GM12873 (cell line): ENCODE measurements at regions not wholly inside any gene's neighbourhood (a gene's known extent, or its start where the extent isn't known, plus 50 kb on each side); places are given as distances from the start of the nearest gene placed in this dataset.

ENCODE experiments used
- TF ChIP-seq, protein P1 (sequence below): IDR thresholded peaks from 2 replicates; pipeline ENCODE4 v1.5.1; 2012; ENCODE audit warnings: low read depth, mild to moderate bottlenecking, moderate library complexity, low read length, control low read depth; ENCODE audit not compliant: insufficient read depth; ENCODE audit errors: missing control alignments

DNA sequence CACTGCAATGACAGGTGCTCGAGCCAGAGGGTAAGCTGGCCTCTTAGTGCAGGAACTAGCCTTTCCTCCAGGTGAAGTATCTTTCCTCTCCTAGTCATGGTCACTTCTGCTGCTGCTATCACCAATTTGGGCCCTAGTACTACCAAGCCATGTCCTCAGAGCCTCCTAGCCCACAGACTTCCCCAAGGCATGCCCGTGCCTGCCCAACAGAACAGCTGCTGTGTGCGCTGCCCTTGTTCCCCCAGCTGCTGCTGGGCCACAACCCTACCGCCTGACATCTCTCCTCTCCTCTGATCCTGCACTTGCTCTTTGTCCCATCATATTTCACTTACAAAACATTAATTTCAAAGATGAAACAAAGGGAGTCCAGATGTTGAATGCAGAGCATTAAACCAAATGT lies 168.5 kb upstream of the FREM2 start:
- TF ChIP-seq, protein P1, sequence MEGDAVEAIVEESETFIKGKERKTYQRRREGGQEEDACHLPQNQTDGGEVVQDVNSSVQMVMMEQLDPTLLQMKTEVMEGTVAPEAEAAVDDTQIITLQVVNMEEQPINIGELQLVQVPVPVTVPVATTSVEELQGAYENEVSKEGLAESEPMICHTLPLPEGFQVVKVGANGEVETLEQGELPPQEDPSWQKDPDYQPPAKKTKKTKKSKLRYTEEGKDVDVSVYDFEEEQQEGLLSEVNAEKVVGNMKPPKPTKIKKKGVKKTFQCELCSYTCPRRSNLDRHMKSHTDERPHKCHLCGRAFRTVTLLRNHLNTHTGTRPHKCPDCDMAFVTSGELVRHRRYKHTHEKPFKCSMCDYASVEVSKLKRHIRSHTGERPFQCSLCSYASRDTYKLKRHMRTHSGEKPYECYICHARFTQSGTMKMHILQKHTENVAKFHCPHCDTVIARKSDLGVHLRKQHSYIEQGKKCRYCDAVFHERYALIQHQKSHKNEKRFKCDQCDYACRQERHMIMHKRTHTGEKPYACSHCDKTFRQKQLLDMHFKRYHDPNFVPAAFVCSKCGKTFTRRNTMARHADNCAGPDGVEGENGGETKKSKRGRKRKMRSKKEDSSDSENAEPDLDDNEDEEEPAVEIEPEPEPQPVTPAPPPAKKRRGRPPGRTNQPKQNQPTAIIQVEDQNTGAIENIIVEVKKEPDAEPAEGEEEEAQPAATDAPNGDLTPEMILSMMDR: no peak

DNA sequence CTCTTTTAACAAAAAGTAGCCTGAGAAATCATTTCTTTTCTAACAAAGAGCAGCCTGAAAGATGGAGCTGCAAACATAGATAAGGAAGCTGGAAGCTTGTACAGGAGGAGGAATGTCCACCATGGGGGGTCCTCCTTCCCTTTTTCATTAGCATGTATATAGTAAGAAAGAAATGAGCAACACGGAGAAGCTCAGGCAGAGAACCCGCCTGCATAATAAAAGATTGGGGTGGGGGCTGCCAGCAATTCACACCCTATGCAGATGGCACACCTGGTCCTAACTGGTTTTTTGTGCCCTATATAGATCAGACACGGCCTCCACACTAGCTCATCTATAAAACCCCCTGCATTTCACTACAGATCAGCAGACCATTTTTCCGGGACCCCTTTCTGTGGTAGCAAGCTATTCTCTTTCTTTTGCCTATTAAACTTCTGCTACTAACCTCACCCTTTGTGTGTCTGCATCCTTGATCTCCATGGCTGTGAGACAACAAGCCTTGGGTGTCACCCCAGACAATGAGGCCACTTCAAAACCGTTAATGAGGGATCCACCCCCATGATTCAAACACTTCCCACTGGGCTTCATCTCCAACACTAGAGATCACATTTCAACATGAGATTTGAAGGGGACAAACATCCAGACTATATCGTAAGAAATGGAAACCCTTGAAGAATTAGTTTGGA lies 167.5 kb upstream of the FREM2 start:
- TF ChIP-seq, protein P1: no peak

DNA sequence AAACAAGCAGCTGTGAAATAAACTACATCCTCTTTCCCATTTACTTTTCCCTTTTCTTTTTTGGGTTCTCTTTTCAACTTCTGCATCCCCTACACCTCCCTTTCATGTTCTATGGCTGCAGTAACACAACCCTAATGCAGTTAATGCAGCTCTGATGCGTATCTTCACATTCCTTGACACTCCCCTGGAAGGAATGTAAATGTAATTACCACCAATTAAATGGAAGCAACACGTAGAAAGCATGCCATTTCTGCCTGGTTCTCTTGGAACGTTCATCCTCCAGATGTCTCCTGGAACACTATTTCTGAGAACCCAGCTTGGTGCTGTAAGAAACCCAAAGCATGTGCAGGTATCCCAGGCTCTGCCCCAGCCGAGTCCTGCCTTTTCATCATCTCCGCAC lies 166.8 kb upstream of the FREM2 start:
- TF ChIP-seq, protein P1: no peak

DNA sequence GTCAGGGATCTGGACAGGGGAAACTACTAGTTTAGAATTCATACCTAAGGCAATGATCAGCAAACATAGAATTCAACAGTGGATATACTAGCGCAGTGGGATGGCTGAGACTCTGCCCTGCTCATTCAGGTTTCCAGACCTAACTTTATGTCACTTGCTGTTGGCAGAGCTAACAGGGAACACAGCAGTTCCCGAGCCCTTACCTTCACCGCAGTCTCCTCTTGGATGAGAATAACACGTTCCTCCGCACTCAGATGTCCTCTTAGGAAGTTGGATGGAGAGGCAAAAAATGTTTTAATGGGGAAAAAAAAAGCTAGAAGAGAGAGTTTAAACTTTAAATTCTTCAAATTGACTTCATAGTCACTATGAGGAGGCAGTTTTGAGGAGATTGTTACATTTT lies 159.7 kb upstream of the FREM2 start:
- TF ChIP-seq, protein P1: no peak

DNA sequence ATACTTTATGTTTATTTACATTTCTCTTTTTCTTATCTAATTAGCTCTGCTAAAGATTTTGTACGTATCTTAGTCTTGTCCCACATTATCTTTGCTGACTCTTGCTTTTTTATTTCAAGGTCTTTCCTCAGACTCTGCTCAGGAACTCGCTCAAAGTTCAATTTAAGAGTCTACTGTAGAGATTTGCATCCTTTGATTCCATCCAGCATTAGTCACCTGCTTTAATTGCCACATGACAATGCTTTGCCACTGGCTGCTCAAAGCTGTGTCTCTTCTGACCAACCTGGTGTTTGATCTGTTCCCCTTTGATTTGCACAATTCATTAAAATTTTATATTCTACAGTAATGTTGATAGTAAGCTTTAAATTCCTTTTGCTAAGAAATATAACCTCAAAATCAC lies 157.9 kb upstream of the FREM2 start:
- TF ChIP-seq, protein P1: no peak

DNA sequence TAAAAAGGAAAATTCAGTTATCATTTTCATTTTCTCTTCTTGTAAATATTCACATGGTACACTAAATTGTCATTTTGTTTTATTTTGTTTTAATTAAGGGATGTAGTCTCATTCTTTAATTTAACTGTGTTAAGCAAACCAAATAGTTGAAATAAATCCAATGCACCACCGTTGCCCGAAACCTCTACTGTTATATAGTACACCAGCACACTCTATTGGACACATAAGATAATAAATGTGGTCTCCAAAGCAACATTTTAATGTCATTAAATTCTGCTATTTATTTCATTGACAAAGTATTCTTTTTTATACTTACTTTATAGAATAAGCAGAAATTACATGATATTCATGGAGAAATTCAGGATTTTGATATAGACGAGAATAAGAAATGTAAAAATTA lies 156.4 kb upstream of the FREM2 start:
- TF ChIP-seq, protein P1: peak; percentile 31

DNA sequence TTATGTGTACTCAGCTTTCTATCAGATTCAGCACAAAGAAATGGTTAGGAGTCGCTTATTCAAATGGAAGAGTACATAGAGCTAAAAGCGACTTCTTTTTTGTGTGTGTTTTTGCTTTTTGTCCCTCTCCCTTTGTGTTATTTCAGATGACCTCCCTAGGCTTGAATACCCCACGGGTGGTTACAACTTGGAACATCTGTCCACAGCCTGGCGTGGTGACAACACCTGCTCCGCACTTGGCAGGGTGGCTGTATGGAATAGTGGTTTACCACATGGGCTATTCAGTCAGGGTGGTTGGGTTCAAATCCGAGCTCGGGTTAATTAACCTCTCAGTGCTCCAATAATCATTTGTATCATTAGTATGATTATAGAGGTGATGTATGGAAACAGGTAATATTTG lies 151.6 kb upstream of the FREM2 start:
- TF ChIP-seq, protein P1: no peak
